Keratinocyte (primary cell): ENCODE measurements at regions not wholly inside any gene's neighbourhood (a gene's known extent, or its start where the extent isn't known, plus 50 kb on each side); places are given as distances from the start of the nearest gene placed in this dataset.

Experiments used
- DNase-seq: peaks from one replicate; pipeline ENCODE4 v3.0.0-alpha.2; 2011; ENCODE audit warnings: low read depth, missing footprints, low spot score
- FAIRE-seq: peaks from 2 replicates; lab custom pipeline; 2011; peaks lifted over from hg19 to GRCh38; lab: Jason Lieb, UNC
- H2AFZ ChIP-seq: 2 replicates; pipeline ENCODE4 v1.6.0; 2012; ENCODE audit warnings: low read length, control low read depth, inconsistent platforms; ENCODE audit not compliant: control insufficient read depth
- H3K27ac ChIP-seq: 2 replicates; pipeline ENCODE4 v1.5.1; 2011; ENCODE audit warnings: low read length; ENCODE audit not compliant: control insufficient read depth, insufficient read depth
- H3K27me3 ChIP-seq: 3 replicates; pipeline ENCODE4 v1.6.0; 2011; ENCODE audit warnings: low read length; ENCODE audit not compliant: control insufficient read depth, insufficient read depth; ENCODE audit errors: extremely low read depth
- H3K36me3 ChIP-seq, 2 experiments: 2 replicates in 1 of 2; 3 replicates in 1 of 2; pipeline ENCODE4 v1.5.1; 2011; ENCODE audit warnings: low read length in 2 of 2, mild to moderate bottlenecking in 1 of 2; ENCODE audit not compliant: control insufficient read depth in 2 of 2, insufficient read depth in 2 of 2; ENCODE audit errors: extremely low read depth in 1 of 2
- H3K4me1 ChIP-seq: 3 replicates; pipeline ENCODE4 v1.5.1; 2011; ENCODE audit warnings: low read length; ENCODE audit not compliant: control insufficient read depth, insufficient read depth; ENCODE audit errors: extremely low read depth
- H3K4me2 ChIP-seq: 3 replicates; pipeline ENCODE4 v1.6.0; 2011; ENCODE audit warnings: low read depth, low read length; ENCODE audit not compliant: control insufficient read depth, insufficient read depth; ENCODE audit errors: extremely low read depth
- H3K4me3 ChIP-seq, 3 experiments: fragments of 200-600 bp in 1 of 3; sonication (generic) in 1 of 3; 2 replicates in 2 of 3; 3 replicates in 1 of 3; pipeline ENCODE4 v1.5.1; 2011 to 2016; ENCODE audit warnings: low read length in 3 of 3, mild to moderate bottlenecking in 3 of 3, control low read depth in 2 of 3, inconsistent platforms in 1 of 3, low read depth in 1 of 3, mixed read lengths in 1 of 3, mixed run types in 1 of 3, moderate library complexity in 1 of 3; ENCODE audit not compliant: control insufficient read depth in 2 of 3, insufficient read depth in 2 of 3; ENCODE audit errors: extremely low read depth in 1 of 3
- H3K79me2 ChIP-seq: 2 replicates; pipeline ENCODE4 v1.6.0; 2012; ENCODE audit warnings: low read length; ENCODE audit not compliant: control insufficient read depth, insufficient read depth
- H3K9ac ChIP-seq: 3 replicates; pipeline ENCODE4 v1.6.0; 2011; ENCODE audit warnings: low read length; ENCODE audit not compliant: control insufficient read depth, insufficient read depth; ENCODE audit errors: extremely low read depth
- H3K9me1 ChIP-seq: 3 replicates; pipeline ENCODE4 v1.6.0; 2011; ENCODE audit warnings: low read length; ENCODE audit not compliant: control insufficient read depth, insufficient read depth; ENCODE audit errors: extremely low read depth
- H3K9me3 ChIP-seq: 2 replicates; pipeline ENCODE4 v1.5.1; 2012; ENCODE audit warnings: low read depth, low read length; ENCODE audit not compliant: control insufficient read depth
- H4K20me1 ChIP-seq: 3 replicates; pipeline ENCODE4 v1.6.0; 2011; ENCODE audit warnings: low read length; ENCODE audit not compliant: control insufficient read depth, insufficient read depth; ENCODE audit errors: extremely low read depth
- EZH2 ChIP-seq: IDR thresholded peaks from one replicate; pipeline ENCODE4 v1.6.1; 2012; ENCODE audit warnings: inconsistent platforms, mild to moderate bottlenecking, low read length, moderate library complexity
- dilution Hi-C: fragments of 300-500 bp; cut with MboI; formaldehyde crosslinking; loops from one replicate; pipeline ENCODE4 v1.7.0; 2020; ENCODE audit warnings: low sequenced_read_pairs; ENCODE audit not compliant: extremely low pct_ligation_motif_present
- TF ChIP-seq, protein P1 (sequence below), 3 experiments: IDR thresholded peaks in 1 of 3; conservative IDR thresholded peaks in 1 of 3; optimal IDR thresholded peaks in 1 of 3; 2 replicates in 2 of 3; 3 replicates in 1 of 3; pipeline versions ENCODE3 to v1.5.1; 2011; ENCODE audit warnings: low read length in 3 of 3, mild to moderate bottlenecking in 3 of 3, moderate library complexity in 2 of 3, control low read depth in 1 of 3, inconsistent platforms in 1 of 3; ENCODE audit not compliant: insufficient read depth in 2 of 3; ENCODE audit errors: extremely low read depth in 1 of 3

GRCh38 chr7:153396475-153396874 is 636.9 kb downstream of the ACTR3B start:
- DNase-seq (no peak), FAIRE-seq (no peak)
- Histone ChIP-seq H3K9ac (no peak overlapping the region), H3K4me3 (no peak overlapping the region), H3K27ac (no peak overlapping the region), H3K4me2 (no peak overlapping the region), H2AFZ (no peak overlapping the region), H3K9me1 (no peaks in the 10 kb centered on the region), H4K20me1 (no peaks in the 10 kb centered on the region), H3K27me3 (no peaks in the 10 kb centered on the region), H3K4me1 (no peaks in the 10 kb centered on the region), H3K36me3 (no peaks in the 10 kb centered on the region), H3K9me3 (peaks cover 4% of the 10 kb centered on the region), H3K79me2 (no peaks in the 10 kb centered on the region)
- dilution Hi-C loops, result no loop called here
- TF ChIP-seq EZH2, result no peak

DNA sequence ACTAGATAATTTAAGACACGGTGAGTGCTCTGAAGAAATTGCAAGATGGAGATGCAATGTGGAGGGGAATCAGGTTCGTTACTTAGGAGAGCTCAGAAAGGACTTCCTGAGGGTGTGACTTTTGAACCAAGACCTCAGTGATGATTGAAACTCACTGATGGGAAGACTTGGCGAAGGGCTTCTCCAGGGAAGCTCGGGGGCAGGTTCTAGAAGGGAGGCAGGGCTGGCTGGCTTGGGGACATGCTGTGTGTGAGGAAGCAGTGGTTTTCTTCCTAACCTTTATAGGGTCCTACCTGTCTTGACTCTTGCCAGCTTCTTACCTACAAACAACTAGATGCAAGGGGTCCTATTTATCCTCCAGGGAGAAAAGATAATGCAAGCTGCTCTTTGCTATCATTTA is 637.9 kb downstream of the ACTR3B start:
- Histone ChIP-seq H3K9me3 (peaks cover 4% of the 10 kb centered on the region), H3K4me1 (no peaks in the 10 kb centered on the region), H3K4me2 (no peak overlapping the region), H4K20me1 (no peaks in the 10 kb centered on the region), H2AFZ (no peak overlapping the region), H3K79me2 (no peaks in the 10 kb centered on the region), H3K27me3 (no peaks in the 10 kb centered on the region), H3K9ac (no peak overlapping the region), H3K4me3 (no peak overlapping the region), H3K27ac (no peak overlapping the region), H3K9me1 (no peaks in the 10 kb centered on the region), H3K36me3 (no peaks in the 10 kb centered on the region)
- dilution Hi-C loops, result no loop called here
- no peak for DNase-seq
- no peak for FAIRE-seq
- TF ChIP-seq EZH2, result no peak
- TF ChIP-seq, protein P1, sequence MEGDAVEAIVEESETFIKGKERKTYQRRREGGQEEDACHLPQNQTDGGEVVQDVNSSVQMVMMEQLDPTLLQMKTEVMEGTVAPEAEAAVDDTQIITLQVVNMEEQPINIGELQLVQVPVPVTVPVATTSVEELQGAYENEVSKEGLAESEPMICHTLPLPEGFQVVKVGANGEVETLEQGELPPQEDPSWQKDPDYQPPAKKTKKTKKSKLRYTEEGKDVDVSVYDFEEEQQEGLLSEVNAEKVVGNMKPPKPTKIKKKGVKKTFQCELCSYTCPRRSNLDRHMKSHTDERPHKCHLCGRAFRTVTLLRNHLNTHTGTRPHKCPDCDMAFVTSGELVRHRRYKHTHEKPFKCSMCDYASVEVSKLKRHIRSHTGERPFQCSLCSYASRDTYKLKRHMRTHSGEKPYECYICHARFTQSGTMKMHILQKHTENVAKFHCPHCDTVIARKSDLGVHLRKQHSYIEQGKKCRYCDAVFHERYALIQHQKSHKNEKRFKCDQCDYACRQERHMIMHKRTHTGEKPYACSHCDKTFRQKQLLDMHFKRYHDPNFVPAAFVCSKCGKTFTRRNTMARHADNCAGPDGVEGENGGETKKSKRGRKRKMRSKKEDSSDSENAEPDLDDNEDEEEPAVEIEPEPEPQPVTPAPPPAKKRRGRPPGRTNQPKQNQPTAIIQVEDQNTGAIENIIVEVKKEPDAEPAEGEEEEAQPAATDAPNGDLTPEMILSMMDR (optimal IDR thresholded peaks at IDR 0.05 in 1 of 3, IDR thresholded peaks at IDR 0.05 in 1 of 3, conservative IDR thresholded peaks at IDR 0.05 in 1 of 3; ENCODE audit: extremely low read depth in 1 of 3, insufficient read depth in 2 of 3, low read length in 3 of 3), result no peak

DNA sequence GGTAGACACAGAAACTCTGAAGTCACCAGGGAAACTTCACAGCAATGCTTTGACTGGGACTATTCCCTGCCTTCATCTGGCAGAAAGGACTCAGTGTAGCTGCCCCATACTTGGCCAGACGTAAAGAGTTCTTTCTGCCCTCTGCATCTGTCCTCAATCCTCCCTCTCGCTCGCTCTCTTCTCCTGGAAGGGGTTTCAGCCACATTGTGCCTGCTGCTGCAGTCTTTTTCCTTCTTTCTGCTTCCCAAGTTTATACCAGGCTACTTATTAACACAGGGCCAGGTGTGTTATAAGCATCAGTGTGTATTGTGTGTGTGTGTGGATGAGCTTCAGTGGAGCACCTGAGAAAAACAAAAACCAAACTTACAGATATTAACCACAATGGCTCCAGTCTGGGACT is 638.4 kb downstream of the ACTR3B start:
- DNase-seq (no peak), FAIRE-seq (no peak)
- Histone ChIP-seq H2AFZ (no peak overlapping the region), H3K4me3 (no peak overlapping the region), H3K4me2 (no peak overlapping the region), H4K20me1 (no peaks in the 10 kb centered on the region), H3K36me3 (no peaks in the 10 kb centered on the region), H3K27me3 (no peaks in the 10 kb centered on the region), H3K9ac (no peak overlapping the region), H3K9me3 (peaks cover 4% of the 10 kb centered on the region), H3K27ac (no peak overlapping the region), H3K79me2 (no peaks in the 10 kb centered on the region), H3K4me1 (no peaks in the 10 kb centered on the region), H3K9me1 (no peaks in the 10 kb centered on the region)
- no peak for TF ChIP-seq EZH2
- TF ChIP-seq, protein P1 (optimal IDR thresholded peaks at IDR 0.05 in 1 of 3, IDR thresholded peaks at IDR 0.05 in 1 of 3, conservative IDR thresholded peaks at IDR 0.05 in 1 of 3; ENCODE audit: extremely low read depth in 1 of 3, insufficient read depth in 2 of 3, low read length in 3 of 3), result no peak
- dilution Hi-C loops, result no loop called here
